ENCODE measurements at regions not wholly inside any gene's neighbourhood (a gene's known extent, or its start where the extent isn't known, plus 50 kb on each side); places are given as distances from the start of the nearest gene placed in this dataset.
"Not testable (repeated sequence)": the region's sequence is repeated elsewhere in the genome, so short reads cannot be mapped to it uniquely, and the experiment has no call there.

DNA sequence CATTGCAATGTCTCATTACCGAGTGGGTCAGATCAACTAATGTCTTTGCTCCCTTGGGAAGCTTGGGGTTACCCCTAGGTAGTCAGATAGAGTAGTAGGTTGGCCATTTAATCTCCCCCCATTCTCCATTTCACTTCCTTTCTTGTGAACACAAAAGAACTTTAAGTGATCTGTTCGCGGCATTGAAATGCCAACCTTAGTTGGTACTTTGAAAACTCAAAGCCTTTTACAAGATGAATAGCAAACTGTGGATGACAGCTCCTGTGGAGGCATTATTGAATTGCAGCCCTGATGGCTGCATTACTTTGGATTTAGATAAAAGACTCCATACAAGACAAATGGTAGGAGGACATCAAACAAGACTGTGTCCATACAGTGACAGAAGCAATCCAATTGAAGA lies 469.1 kb downstream of the GBA3 start:
- no peak for DNase-seq

DNA sequence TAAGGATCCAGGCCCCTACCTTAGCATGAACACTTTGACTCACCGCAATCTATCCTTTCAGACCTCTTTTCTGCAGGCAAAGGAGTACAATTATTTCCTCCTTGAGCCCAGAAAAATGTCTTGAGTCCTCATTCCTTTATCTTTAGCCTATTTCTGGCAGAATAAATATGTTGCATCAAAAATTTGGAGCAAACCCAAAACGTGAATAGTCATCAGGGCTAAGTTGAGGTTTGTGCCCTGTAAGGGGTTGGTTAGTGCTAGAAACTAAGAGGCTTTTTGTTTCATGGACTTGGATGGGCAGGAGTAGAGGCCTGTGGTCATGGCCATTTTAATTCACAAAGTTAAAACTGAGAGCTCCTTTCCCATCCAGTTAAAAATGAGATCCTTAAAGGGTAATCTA lies 460.3 kb downstream of the GBA3 start:
- no peak for DNase-seq

DNA sequence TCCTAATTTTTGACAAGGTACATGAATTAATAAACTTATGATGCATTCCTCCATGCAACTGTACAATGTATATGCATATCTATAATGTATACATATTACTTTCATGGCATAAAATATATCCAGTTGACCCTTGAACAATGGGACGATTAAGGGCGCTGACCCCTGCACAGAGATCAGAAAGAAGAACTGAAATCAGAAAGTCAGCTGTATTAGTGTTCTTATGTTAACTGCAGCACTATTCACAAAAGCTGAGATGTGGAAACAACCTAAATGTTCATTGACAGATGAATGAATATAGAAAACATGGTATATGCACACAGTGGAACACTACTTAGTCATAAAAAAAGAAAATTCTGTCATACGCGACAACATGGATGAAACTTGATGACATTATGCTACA lies 457.1 kb downstream of the GBA3 start:
- no peak for DNase-seq

DNA sequence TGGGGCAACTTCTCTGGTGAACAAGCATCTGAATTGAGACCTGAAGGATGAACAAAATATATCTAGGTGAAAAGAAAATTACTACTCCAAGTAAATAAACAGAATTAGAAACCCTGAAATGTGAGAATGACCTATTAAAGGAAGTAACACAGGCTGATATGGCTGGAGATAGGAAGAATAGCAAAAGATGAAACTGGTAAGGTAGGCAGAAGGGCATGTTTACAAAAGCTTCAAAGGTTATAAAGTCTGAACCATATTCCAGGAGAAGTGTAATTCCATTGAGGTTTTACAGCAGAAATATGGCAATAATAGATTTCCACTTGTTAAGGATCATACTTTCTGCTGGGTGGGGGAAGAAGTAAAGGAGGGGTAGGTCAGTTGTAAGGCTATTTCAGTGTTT lies 452.0 kb downstream of the GBA3 start:
- DNase-seq = no peak

DNA sequence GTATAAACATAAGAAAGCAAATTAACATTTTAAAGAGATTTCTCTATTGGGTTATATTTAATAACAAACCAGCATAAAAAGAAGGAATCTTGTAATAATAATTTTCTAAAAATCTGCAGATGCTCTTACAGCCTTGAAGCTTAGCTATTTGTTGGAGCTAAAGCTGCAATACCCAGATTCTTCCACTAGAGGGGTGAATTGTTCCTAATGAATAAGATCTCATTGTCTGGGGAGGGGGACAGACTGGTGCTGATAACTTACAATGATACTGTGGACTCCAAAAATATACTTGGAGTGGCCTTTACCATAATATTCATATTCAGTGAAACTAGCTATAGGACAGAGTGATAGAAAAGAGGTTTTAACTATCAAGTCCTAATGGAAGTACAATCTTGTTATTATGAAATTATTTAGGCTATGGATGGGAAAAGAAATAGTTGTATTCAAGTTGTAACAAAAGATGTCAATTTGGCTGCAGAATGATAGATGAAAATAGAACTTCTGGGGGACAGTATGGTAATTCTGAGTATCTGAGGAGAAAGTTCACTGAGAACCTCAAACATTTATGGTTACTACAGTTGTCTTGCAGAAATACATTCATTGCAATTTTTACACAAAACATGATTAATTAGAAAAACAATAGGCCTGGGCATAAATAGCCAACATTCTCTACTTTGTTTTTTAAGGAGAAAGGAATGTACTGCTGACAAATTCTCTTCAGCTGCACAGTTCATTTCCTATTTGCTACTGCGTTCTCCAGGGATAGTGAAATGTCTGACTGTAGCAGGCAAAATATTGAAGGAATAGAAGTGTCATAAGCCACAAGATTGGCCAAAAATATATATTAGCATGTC lies 443.3 kb downstream of the GBA3 start:
- no peak for DNase-seq

DNA sequence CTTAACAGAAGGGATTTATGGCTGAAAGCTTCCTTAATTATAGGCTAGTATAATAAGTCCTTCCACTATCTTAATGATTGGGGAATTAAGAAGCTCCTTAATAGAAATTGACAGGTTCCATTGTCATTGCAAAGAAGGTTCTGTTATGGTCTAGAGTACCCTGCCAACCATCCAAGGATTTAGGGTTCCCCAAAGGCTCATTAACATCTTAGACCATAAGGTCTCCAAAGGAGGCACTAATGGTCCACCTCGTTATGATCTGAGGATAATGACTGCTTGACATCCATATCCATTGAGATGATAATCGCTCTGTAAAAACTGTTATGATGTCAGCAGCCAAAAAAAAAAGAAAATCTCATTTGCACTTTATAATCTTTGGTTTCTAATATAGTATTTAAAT lies 441.6 kb downstream of the GBA3 start:
- no peak for DNase-seq

DNA sequence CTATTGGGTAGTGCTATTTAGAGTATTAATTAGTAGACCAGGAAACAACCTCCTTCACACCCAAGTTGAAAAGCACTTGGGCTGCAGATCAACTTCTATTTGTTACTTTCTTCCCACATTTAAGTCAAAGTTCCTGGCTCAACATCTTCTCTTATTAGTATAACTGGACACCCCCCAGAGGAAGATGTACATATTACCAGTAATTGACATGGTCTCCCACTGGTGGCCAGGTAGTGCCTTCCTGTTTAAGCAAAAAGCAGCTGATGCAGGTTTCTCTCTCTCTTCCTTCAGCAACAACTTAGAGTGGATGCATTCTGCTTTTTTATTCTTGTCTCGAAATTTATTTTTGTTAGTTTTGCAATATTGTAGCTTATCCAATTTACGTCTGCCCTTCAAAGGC lies 438.1 kb downstream of the GBA3 start:
- DNase-seq = no peak

DNA sequence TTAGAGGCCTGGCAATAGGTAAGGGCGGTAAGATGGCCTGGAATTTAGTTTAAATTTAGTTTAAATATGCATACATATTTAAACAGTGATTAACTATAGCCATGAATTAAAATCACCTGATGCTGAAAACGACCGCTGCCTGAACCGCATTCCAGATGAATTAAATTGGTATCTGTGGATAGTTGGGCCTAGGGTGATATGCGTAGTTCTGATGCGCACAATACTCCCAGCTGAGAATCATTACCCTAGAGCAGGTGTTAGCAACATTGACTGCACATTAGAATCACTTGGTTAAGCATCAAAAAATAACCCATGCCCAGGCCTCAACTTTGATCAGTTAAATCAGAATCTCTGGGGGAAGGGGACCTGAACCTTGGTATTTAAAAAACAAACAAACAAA lies 432.4 kb downstream of the GBA3 start:
- DNase-seq = no peak

DNA sequence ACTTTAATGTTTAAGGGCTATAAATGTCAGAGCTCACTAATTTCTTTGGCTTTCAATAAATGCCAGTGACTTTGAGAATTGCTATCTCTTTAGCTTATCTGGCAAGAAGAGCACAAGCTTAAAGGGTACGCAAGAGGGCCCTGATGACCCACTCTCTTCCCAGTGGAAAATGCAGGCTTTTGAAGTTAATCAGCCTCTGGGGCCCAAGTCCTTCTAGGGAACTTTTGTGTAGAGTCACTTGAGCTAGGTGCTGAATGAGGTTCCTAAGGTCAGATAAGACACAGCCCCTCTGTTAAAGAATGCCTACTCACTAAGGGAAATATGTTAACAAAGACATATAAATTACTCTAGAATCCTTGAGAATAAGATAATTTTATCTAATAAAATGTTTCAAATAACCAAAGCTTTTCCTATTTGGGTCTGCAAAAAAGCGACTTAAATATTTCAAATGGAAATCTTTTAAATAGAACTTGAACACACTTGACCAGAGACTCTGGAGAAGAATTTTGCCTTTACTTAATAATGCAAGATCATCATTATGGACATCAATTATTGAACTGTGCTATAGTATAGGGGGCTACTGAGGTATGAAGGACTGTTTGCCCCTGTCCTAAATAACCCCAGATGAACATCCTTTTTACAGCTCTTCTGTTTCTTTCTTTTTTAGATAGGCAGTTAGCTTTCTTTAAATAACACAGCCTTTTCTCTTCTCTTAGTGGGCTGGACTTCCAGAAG lies 430.1 kb downstream of the GBA3 start:
- DNase-seq = no peak

DNA sequence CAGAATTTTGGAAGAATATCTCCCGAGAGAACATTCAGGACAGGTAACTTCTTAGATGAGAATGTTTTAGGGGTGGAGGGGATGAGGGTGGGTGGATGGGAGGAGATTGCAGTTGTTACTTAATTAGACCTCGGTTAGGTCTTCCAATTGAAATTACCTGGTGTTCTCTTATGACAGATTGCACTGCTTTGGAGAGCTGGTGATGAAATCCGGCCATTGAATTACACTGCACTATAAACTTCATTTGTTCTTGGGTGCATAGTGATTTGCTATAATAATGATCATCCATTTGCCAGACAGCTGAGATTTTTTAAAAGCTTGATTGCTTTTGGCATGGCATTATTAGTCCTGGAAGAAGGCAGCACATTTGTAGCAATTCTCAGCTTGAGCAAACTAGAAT lies 427.6 kb downstream of the GBA3 start:
- no peak for DNase-seq

DNA sequence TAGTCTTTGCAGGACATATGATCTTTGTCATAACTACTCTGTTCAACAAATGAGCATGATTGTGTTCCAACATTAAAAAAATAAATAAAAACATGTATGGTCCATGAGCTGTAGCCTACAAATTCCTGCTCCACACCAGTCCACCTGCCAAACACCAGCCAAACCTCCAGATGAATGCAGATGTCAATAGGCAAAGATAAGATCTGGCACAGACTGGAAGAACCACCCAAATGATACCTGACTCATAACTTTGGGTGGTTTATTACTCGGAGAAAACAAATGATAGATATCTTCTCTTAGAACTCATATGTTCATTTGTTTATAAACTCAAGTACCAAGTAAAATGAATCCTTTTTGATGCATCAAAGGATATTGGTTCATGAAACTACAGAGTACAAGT lies 425.1 kb downstream of the GBA3 start:
- no peak for DNase-seq

DNA sequence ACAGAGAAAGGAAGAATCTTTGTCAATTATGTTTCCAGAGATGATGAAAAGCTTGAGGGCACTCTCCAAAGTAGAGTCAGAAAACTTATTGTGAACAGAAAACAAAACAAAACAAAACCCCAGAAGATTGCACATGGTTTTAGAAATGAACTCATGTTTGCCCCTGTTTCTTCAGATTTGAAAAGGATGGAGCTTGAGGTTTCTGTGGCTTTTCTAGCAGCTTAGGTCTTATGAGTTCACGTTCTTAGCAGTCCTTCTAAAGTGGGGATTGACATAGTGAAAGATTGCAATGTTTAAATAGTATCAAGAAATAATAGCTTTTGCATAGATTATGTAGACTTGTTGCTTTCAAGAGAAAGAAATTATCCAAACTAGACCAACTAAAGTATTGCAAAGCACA lies 421.8 kb downstream of the GBA3 start:
- DNase-seq = no peak

DNA sequence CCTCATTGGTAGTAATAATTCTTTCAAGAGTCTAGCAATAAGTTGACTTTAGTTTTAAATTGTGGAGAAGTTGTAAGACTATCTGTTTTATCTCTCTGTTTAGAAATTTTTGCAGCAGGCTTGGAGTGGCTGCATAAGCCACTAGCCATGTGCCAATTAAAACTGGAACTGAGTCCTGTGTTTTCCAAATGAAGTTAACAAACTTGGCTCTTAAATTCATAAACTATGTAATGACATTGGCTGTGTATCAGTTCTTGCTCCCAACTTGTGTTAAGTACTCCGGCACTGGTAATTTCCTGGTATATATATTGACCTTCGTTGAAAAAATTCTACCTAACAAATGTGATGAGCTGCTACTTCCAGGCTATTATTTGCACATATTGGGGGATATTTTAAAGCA lies 420.4 kb downstream of the GBA3 start:
- no peak for DNase-seq

DNA sequence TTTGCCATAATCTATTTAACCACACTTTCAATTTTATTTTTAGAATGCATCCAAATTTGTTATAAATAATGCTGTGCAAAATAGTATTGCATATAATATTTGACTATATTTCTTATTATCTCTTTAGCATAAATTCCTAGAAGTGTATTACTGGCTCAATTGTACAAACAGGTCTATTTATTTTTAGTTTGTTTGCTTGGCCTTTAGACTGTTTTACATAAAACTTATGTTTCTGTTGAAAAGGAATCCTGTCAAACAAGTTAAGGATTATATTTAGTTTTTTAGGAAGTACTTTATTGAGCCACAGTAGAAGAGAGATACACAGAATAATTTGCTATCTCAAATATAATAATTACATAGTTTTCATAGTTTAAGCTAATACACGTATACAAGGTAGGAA lies 413.8 kb downstream of the GBA3 start:
- no peak for DNase-seq

DNA sequence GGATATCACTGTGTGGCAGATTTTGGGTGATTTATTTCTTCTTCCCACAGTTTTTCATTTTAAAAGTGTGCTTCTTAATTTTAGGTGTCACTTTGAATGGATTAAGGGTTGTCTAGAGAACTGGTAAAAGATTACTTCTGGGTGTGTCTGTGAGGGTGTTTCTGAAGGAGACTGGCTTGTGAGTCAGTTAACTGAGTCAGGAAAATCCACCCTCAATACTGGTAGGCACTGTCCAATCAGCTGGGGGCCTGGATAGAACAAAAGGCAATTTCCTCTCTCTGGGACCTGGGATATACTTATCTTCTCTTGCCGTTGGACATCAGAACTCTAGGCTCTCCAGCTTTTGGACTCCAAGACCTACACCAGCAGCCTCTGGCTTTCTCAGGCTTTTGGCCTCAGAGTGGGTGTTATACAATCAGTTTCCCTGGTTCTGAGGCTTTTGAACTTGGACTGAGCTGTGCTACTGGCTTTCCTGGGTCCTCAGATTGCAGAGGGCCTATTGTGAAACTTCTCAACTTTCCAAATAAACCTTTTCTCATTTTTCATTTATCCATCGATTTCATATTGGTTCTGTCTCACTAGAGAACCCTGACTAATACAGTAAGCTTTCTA lies 413.1 kb downstream of the GBA3 start:
- DNase-seq = no peak

DNA sequence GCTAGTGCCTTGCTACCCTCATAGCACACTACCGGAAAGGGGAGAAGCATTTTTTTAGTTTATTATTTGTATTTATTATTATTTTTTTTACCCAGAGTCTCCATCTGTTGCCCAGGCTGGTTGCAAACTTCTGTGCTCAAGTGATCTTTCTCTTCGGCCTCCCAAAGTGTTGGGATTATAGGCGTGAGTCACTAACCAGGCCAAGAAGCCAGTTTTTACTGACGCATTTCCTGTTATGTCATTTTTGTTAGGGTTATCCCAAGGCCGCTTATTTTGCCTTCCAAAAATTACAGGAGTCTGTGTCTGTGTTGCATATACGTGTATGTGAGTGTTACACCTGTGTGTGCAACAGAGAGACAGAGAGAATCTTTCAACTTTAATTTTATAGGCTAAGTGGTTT lies 404.5 kb downstream of the GBA3 start:
- no peak for DNase-seq

DNA sequence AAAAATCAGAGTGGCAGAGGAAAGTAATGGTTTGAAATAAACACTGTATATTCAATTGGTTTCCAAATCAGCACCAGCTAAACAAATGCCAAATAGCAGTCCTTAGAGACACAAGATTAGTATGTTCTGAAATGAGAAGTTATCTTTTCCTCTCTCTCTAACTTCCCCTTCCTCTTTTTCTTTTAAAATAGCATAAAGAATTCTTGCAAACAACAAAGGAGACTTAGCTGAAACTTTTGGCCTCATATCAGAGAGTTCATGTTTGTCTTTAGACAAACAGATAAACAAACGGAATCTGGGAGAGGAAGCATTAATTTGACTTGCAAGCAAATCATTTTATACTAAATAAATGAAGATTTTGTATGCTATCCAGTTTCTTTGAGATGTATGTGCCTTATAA lies 399.0 kb downstream of the GBA3 start:
- no peak for DNase-seq

DNA sequence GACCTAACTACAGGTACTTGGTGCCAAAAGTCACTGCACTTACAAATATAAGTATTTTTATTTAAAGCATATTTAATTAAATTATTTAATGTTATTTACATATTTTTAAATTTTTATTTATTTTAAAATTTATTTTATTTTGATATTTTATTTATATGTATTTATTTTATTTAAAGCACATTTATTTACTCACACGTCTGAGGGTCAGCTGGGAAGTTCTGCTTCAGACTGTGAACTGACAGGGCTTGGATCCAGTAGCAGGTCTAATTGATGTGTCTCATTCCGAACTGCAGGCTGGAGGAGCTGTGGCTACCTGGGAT lies 392.5 kb downstream of the GBA3 start:
- DNase-seq = no peak

DNA sequence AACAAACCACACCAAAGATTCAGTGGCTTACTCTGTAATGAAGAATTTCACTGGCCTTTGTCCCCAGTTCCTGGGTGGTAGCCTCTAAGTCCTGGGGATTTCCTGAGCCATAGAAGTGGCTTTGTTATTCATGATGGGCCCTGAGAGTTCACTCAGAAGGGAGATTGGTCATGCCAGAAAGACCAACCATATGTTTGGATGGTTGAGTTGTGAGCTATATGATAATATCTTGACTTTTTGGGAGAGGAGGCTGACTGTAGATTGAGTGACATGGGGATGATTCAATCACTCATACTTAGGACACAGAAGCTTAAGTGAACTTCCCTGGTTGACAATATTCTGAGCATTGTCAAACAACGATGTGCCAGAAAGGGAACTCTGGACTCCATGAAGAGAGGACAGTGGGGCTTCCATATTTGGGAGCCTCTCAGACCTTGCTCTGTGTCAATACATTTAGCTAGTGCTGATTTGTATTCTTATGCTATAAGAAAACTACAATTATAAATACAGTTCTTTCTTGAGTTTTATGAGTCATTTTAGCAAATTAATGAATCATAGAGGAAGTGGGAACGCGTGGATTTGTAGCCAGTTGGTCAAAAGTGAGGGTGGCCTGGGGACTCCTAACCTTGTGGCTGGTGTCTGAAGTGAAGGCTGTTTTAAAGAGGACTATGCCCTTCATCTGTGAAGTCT lies 392.0 kb downstream of the GBA3 start:
- DNase-seq = no peak

DNA sequence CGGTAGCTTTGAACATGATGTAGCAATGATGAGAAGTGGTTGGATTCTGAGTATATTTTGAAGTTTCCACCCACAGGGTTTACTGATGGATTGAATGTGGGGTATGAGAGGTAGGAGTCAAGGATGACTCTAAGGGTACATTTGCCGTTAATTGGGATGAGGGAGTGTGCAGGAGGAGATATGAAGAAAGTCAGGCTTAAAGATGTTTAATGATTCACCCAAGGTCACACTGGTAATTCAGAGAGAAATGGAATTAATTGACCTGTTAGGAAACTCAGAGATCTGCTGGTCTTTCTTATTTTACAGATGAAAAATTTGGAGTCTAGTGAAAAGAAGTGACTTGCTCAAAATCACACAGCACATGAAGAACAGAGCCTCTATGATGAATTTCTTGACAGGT lies 390.7 kb downstream of the GBA3 start:
- DNase-seq = no peak

DNA sequence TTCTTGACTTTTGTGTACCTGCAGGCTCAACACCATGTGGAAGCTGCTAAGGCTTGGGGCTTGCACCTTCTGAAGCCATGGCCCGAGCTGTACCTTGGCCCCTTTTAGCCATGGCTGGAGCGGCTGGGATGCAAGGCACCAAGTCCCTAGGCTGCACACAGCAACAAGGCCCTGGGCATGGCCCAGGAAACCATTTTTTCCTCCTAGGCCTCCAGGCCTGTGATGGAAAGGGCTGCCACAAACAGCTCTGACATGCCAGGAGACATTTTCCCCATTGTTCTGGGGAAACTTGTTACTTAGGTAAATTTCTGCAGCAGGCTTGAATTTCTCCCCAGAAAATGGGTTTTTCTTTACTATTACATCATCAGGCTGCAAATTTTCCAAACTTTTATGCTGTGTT lies 387.4 kb downstream of the GBA3 start:
- not testable (repeated sequence) for DNase-seq

DNA sequence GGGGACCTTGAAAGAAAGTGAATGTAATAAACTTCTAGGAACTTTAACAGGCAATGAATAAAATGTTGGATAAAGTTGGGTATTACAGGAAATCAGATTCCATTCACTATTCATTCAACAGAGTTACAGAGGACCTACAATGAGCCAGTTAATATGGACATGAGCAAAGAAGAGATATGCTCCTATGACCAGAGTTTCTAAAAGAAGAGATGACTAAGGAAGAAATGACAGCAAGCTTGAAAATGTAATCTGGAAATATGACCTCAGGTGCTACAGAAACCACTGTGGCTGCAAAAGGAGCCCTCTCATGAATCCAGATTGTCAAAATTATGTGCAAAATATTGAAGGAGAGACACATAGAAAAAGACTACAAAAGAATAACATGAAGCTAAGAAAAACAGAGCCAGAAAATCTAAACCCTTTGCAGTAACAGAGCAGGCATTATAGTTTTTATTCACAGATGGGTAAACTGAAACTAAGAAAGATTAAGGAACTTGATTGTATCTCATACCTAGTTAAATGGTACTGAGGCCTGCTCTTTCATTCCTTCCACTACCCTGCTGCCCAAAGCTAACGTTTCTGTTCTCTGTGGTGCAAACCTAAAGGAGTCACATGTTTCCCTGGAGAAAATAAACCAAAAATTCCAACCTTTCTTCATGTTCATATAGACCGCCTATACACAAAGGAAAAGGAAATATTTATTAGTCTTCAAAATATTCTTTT lies 378.3 kb downstream of the GBA3 start:
- no peak for DNase-seq

DNA sequence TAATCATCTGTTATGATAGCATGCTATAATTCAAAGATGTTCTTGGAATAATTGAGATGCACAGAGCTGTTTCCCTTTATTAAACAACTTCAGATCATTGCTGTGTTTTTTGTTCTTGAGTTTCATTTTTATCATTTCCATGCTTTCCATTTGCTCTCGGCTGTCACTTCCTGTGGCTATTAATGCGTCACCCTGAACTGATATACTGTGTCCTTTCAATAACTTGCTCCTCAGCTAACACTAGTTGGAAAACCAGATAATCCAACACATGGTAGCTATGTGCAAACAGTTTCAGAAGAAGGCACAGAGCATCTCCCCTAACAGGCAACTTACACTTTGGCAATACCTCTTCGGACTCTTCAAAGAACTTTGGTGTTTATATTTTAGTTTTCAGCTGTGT lies 376.0 kb downstream of the GBA3 start:
- DNase-seq = no peak
